ENCODE measurements at regions not wholly inside any gene's neighbourhood (a gene's known extent, or its start where the extent isn't known, plus 50 kb on each side); places are given as distances from the start of the nearest gene placed in this dataset.

DNA sequence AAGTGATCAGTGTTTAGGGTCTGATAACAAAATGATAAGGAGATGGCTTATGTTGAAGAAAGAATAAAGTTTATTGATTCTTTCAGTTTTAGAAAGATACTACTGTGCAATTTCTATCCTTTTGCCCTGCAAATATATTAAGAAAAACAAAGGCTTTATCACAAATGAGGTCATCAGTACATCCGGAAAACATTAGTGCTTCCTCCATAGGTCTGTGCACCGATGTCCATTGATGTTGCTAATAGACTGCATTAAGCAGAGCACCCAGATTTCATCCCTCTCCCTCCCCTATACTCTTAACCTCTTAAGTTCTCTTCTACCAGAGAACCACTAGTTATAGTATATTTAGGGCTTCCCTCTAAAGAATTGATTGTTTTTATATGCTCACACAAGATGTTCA, 53.7 kb upstream of the HHIP start:
- TF ChIP-seq, protein P1, sequence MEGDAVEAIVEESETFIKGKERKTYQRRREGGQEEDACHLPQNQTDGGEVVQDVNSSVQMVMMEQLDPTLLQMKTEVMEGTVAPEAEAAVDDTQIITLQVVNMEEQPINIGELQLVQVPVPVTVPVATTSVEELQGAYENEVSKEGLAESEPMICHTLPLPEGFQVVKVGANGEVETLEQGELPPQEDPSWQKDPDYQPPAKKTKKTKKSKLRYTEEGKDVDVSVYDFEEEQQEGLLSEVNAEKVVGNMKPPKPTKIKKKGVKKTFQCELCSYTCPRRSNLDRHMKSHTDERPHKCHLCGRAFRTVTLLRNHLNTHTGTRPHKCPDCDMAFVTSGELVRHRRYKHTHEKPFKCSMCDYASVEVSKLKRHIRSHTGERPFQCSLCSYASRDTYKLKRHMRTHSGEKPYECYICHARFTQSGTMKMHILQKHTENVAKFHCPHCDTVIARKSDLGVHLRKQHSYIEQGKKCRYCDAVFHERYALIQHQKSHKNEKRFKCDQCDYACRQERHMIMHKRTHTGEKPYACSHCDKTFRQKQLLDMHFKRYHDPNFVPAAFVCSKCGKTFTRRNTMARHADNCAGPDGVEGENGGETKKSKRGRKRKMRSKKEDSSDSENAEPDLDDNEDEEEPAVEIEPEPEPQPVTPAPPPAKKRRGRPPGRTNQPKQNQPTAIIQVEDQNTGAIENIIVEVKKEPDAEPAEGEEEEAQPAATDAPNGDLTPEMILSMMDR (IDR thresholded peaks at IDR 0.05), result no peak
- TF ChIP-seq POLR2A (IDR thresholded peaks at IDR 0.05), result no peak

All from body of pancreas (tissue), 4 donors.